ENCODE measurements at regions not wholly inside any gene's neighbourhood (a gene's known extent, or its start where the extent isn't known, plus 50 kb on each side); places are given as distances from the start of the nearest gene placed in this dataset.

- Histone ChIP-seq H3K4me1 (ENCODE audit: low read depth, poor library complexity, severe bottlenecking) (no peaks in the 10 kb centered on the region), H4K20me1 (ENCODE audit: insufficient read depth) (no peaks in the 10 kb centered on the region), H3K4me2 (no peak overlapping the region), H3K79me2 (ENCODE audit: insufficient read depth, low read depth) (no peaks in the 10 kb centered on the region), H3K27me3 (ENCODE audit: insufficient read depth, low read depth) (no peaks in the 10 kb centered on the region), H2AFZ (ENCODE audit: low read depth) (no peak overlapping the region), H3K4me3 (IDR thresholded peaks at IDR 0.05; ENCODE audit: insufficient read depth, low read depth, low read length) (no peak overlapping the region), H3K36me3 (ENCODE audit: insufficient read depth) (no peaks in the 10 kb centered on the region), H3K27ac (no peak overlapping the region), H3K9ac (no peak overlapping the region)
- no peak for TF ChIP-seq CTCF (conservative IDR thresholded peaks at IDR 0.05; ENCODE audit: low read depth, low read length)
Measured at GRCh38 chr11:27217496-27217895, 145.5 kb downstream of the CCDC34 start.

- no peak overlapping the region for H3K27ac ChIP-seq
Measured at GRCh38 chr11:27216270-27217149, 146.5 kb downstream of the CCDC34 start.

GRCh38 chr11:27215471-27216269 lies 147.3 kb downstream of the CCDC34 start:
- Histone ChIP-seq H3K4me2 (no peak overlapping the region), H3K4me3 (IDR thresholded peaks at IDR 0.05; ENCODE audit: insufficient read depth, low read depth, low read length) (no peak overlapping the region), H3K4me1 (ENCODE audit: low read depth, poor library complexity, severe bottlenecking) (no peaks in the 10 kb centered on the region), H3K9ac (no peak overlapping the region), H4K20me1 (ENCODE audit: insufficient read depth) (no peaks in the 10 kb centered on the region), H3K79me2 (ENCODE audit: insufficient read depth, low read depth) (no peaks in the 10 kb centered on the region), H3K27me3 (ENCODE audit: insufficient read depth, low read depth) (no peaks in the 10 kb centered on the region), H3K36me3 (ENCODE audit: insufficient read depth) (no peaks in the 10 kb centered on the region), H3K27ac (no peak overlapping the region), H2AFZ (ENCODE audit: low read depth) (no peak overlapping the region)
- TF ChIP-seq CTCF (conservative IDR thresholded peaks at IDR 0.05; ENCODE audit: low read depth, low read length) = no peak

More at GRCh38 chr11:27216270-27217149, 146.5 kb downstream of the CCDC34 start:
- Histone ChIP-seq H2AFZ (ENCODE audit: low read depth) (no peak overlapping the region), H4K20me1 (ENCODE audit: insufficient read depth) (no peaks in the 10 kb centered on the region), H3K4me3 (IDR thresholded peaks at IDR 0.05; ENCODE audit: insufficient read depth, low read depth, low read length) (no peak overlapping the region), H3K27me3 (ENCODE audit: insufficient read depth, low read depth) (no peaks in the 10 kb centered on the region), H3K79me2 (ENCODE audit: insufficient read depth, low read depth) (no peaks in the 10 kb centered on the region), H3K4me1 (ENCODE audit: low read depth, poor library complexity, severe bottlenecking) (no peaks in the 10 kb centered on the region), H3K36me3 (ENCODE audit: insufficient read depth) (no peaks in the 10 kb centered on the region), H3K4me2 (no peak overlapping the region), H3K9ac (no peak overlapping the region)
- TF ChIP-seq CTCF (conservative IDR thresholded peaks at IDR 0.05; ENCODE audit: low read depth, low read length) = no peak

GRCh38 chr11:27214713-27215112 lies 148.3 kb downstream of the CCDC34 start:
- Histone ChIP-seq H3K36me3 (ENCODE audit: insufficient read depth) (no peaks in the 10 kb centered on the region), H3K4me2 (no peak overlapping the region), H3K27me3 (ENCODE audit: insufficient read depth, low read depth) (no peaks in the 10 kb centered on the region), H3K4me3 (IDR thresholded peaks at IDR 0.05; ENCODE audit: insufficient read depth, low read depth, low read length) (no peak overlapping the region), H3K27ac (no peak overlapping the region), H2AFZ (ENCODE audit: low read depth) (no peak overlapping the region), H4K20me1 (ENCODE audit: insufficient read depth) (no peaks in the 10 kb centered on the region), H3K4me1 (ENCODE audit: low read depth, poor library complexity, severe bottlenecking) (no peaks in the 10 kb centered on the region), H3K79me2 (ENCODE audit: insufficient read depth, low read depth) (no peaks in the 10 kb centered on the region), H3K9ac (no peak overlapping the region)
- TF ChIP-seq CTCF (conservative IDR thresholded peaks at IDR 0.05; ENCODE audit: low read depth, low read length) = no peak

All from KMS-11 (cell line).